Coronary artery (tissue), 2 donors: ENCODE measurements at regions not wholly inside any gene's neighbourhood (a gene's known extent, or its start where the extent isn't known, plus 50 kb on each side); places are given as distances from the start of the nearest gene placed in this dataset.

Experiments
- DNase-seq: peaks from one replicate; pipeline ENCODE4 v3.0.0-alpha.2; 2017; ENCODE audit warnings: low spot score
- H3K27ac ChIP-seq, 2 donors: fragments of 200-600 bp; sonication (generic); one replicate each; pipeline ENCODE4 v1.5.1; 2016 to 2019
- H3K4me3 ChIP-seq: fragments of 200-600 bp; sonication (generic); 2 replicates; pipeline ENCODE4 v1.5.1; 2016; ENCODE audit warnings: mild to moderate bottlenecking, moderate library complexity
- CTCF ChIP-seq: fragments of 200-600 bp; sonication (generic); IDR thresholded peaks from one replicate; pipeline ENCODE4 v1.5.1; 2019; ENCODE audit warnings: antibody characterized with exemption

- Histone ChIP-seq H3K4me3 (no peak overlapping the region), H3K27ac (no peak overlapping the region)
- no peak for DNase-seq
- TF ChIP-seq CTCF, result no peak
Observed at GRCh38 chr22:27297125-27297524, 504.4 kb downstream of the MN1 start.

- Histone ChIP-seq H3K4me3 (no peak overlapping the region), H3K27ac (no peak overlapping the region)
- no peak for TF ChIP-seq CTCF
- DNase-seq, result no peak
Observed at GRCh38 chr22:27298332-27298731, 503.2 kb downstream of the MN1 start.

- DNase-seq, result no peak
- Histone ChIP-seq H3K4me3 (no peak overlapping the region), H3K27ac (no peak overlapping the region)
- no peak for TF ChIP-seq CTCF
Observed at GRCh38 chr22:27298742-27299141, 502.8 kb downstream of the MN1 start.

GRCh38 chr22:27299181-27300085 lies 502.1 kb downstream of the MN1 start:
- Histone ChIP-seq H3K4me3 (peak overlapping the region; percentile 42), H3K27ac (no peak overlapping the region)
- DNase-seq, result no peak
- TF ChIP-seq CTCF, result no peak

- Histone ChIP-seq H3K4me3 (no peak overlapping the region), H3K27ac (no peak overlapping the region)
- TF ChIP-seq CTCF, result no peak
- no peak for DNase-seq
Observed at GRCh38 chr22:27300536-27301285, 500.8 kb downstream of the MN1 start.

- Histone ChIP-seq H3K4me3 (no peak overlapping the region), H3K27ac (no peak overlapping the region)
- no peak for DNase-seq
- no peak for TF ChIP-seq CTCF
Observed at GRCh38 chr22:27302501-27302900, 499.1 kb downstream of the MN1 start.
